ENCODE measurements at regions not wholly inside any gene's neighbourhood (a gene's known extent, or its start where the extent isn't known, plus 50 kb on each side); places are given as distances from the start of the nearest gene placed in this dataset.

- DNase-seq (ENCODE audit: low read depth): no peak
- no peak for TF ChIP-seq CTCF (IDR thresholded peaks at IDR 0.05; ENCODE audit: control insufficient read depth, insufficient read depth, low read depth, low read length, missing control alignments)
- H3K4me3 ChIP-seq (ENCODE audit: control insufficient read depth, low read depth, low read length): no peak overlapping the region
Observed at GRCh38 chr17:79203016-79203415, 128.4 kb downstream of the ENGASE start.

GRCh38 chr17:79202480-79202879, 127.9 kb downstream of the ENGASE start:
- H3K4me3 ChIP-seq (ENCODE audit: control insufficient read depth, low read depth, low read length): no peak overlapping the region
- DNase-seq (ENCODE audit: low read depth): no peak
- no peak for TF ChIP-seq CTCF (IDR thresholded peaks at IDR 0.05; ENCODE audit: control insufficient read depth, insufficient read depth, low read depth, low read length, missing control alignments)

GRCh38 chr17:79201536-79202227, 127.1 kb downstream of the ENGASE start:
- no peak overlapping the region for H3K4me3 ChIP-seq (ENCODE audit: control insufficient read depth, low read depth, low read length)
- TF ChIP-seq CTCF (IDR thresholded peaks at IDR 0.05; ENCODE audit: control insufficient read depth, insufficient read depth, low read depth, low read length, missing control alignments): no peak
- DNase-seq (ENCODE audit: low read depth): no peak

GRCh38 chr17:79201119-79201518, 126.5 kb downstream of the ENGASE start:
- TF ChIP-seq CTCF (IDR thresholded peaks at IDR 0.05; ENCODE audit: control insufficient read depth, insufficient read depth, low read depth, low read length, missing control alignments): no peak

GRCh38 chr17:79196913-79197312, 122.3 kb downstream of the ENGASE start:
- H3K4me3 ChIP-seq (ENCODE audit: control insufficient read depth, low read depth, low read length): no peak overlapping the region
- TF ChIP-seq CTCF (IDR thresholded peaks at IDR 0.05; ENCODE audit: control insufficient read depth, insufficient read depth, low read depth, low read length, missing control alignments): no peak
- DNase-seq (ENCODE audit: low read depth): no peak

More at GRCh38 chr17:79201119-79201518, 126.5 kb downstream of the ENGASE start:
- DNase-seq (ENCODE audit: low read depth): no peak
- H3K4me3 ChIP-seq (ENCODE audit: control insufficient read depth, low read depth, low read length): no peak overlapping the region

- H3K4me3 ChIP-seq (ENCODE audit: control insufficient read depth, low read depth, low read length): no peak overlapping the region
- no peak for DNase-seq (ENCODE audit: low read depth)
Observed at GRCh38 chr17:79192503-79193351, 118.1 kb downstream of the ENGASE start.

More at GRCh38 chr17:79192503-79193351, 118.1 kb downstream of the ENGASE start:
- TF ChIP-seq CTCF (IDR thresholded peaks at IDR 0.05; ENCODE audit: control insufficient read depth, insufficient read depth, low read depth, low read length, missing control alignments): no peak

All from AG09309 (cell line).